Immature natural killer cell (primary cell): ENCODE measurements at regions not wholly inside any gene's neighbourhood (a gene's known extent, or its start where the extent isn't known, plus 50 kb on each side); places are given as distances from the start of the nearest gene placed in this dataset.

ENCODE experiments used
- DNase-seq, 3 donors: peaks; one replicate each; pipeline ENCODE4 v3.0.0; 2022; ENCODE audit warnings: mixed read lengths in 1 of 3
- H3K27ac Mint-ChIP-seq, 6 donors: one replicate each; pipeline ENCODE4 v1.8.0; 2020; ENCODE audit warnings: mixed read lengths in 6 of 6, mild to moderate bottlenecking in 5 of 6, inconsistent platforms in 4 of 6, moderate library complexity in 3 of 6
- H3K27me3 Mint-ChIP-seq, 3 donors: one replicate each; pipeline ENCODE4 v1.8.0; 2020 to 2021; ENCODE audit warnings: low read depth in 3 of 3, mild to moderate bottlenecking in 3 of 3, mixed read lengths in 3 of 3, moderate library complexity in 3 of 3, inconsistent platforms in 1 of 3
- H3K36me3 Mint-ChIP-seq, 3 donors: one replicate each; pipeline ENCODE4 v1.8.0; 2020; ENCODE audit warnings: mixed read lengths in 3 of 3, inconsistent platforms in 2 of 3, mild to moderate bottlenecking in 2 of 3
- H3K4me1 Mint-ChIP-seq, 2 donors: one replicate each; pipeline ENCODE4 v1.8.0; 2020; ENCODE audit warnings: inconsistent platforms in 2 of 2, mild to moderate bottlenecking in 2 of 2, mixed read lengths in 2 of 2, moderate library complexity in 1 of 2
- H3K4me3 Mint-ChIP-seq, 5 donors: one replicate each; pipeline ENCODE4 v1.8.0; 2020; ENCODE audit warnings: mild to moderate bottlenecking in 5 of 5, mixed read lengths in 5 of 5, inconsistent platforms in 3 of 5, moderate library complexity in 3 of 5
- H3K9me3 Mint-ChIP-seq, 6 donors: one replicate each; pipeline ENCODE4 v1.8.0; 2020; ENCODE audit warnings: mild to moderate bottlenecking in 6 of 6, mixed read lengths in 6 of 6, inconsistent platforms in 4 of 6, moderate library complexity in 3 of 6

DNA sequence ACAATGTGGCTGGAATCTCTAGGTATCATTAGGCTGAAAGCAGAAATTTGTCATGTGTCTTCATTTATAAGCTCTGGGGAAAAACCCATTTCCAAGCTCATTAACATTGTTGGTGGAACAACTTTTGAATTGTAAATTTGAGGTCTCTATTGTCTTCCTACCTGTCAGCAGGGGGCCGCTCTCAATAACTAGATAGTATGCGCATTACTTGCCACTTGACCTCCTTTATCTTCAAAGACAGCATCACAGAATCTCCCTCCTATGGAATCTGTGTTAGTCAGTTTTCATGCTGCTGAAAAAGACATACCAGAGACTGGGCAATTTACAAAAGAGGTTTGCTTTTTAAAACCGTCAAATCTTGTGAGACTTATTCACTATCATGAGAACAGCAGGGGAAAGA is 223.1 kb downstream of the CALCRL start:
- no peaks in the 10 kb centered on the region for H3K4me1 Mint-ChIP-seq
- no peak overlapping the region for H3K4me3 Mint-ChIP-seq
- H3K9me3 Mint-ChIP-seq: peaks cover 3 to 35% (median 9%) of the 10 kb centered on the region in 6 donors
- H3K27ac Mint-ChIP-seq: no peak overlapping the region
- peaks cover 0 to 2% (median 0%) of the 10 kb centered on the region in 3 donors for H3K27me3 Mint-ChIP-seq
- H3K36me3 Mint-ChIP-seq: no peaks in the 10 kb centered on the region
- no peak for DNase-seq

DNA sequence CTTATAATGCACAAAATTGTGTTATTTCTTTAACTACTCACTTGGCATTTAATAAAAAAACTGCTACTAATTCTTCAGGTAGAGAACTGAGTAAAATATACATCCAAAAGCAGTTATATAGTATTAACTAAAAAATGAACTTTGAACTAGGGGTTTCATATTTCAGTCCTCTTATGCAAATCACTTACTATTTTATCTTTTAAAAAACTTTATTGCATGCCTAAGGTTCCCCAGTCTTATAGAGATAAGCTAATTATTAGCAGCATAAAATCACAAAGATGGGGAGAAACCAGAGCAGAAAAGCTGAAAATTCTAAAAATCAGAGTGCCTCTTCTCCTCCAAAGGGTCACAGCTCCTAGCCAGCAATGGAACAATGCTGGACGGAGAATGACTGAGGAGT is 228.0 kb downstream of the CALCRL start:
- H3K4me3 Mint-ChIP-seq: no peak overlapping the region
- H3K27ac Mint-ChIP-seq: no peak overlapping the region
- no peaks in the 10 kb centered on the region for H3K36me3 Mint-ChIP-seq
- peaks cover 0 to 2% (median 0%) of the 10 kb centered on the region in 3 donors for H3K27me3 Mint-ChIP-seq
- peaks cover 3 to 34% (median 8%) of the 10 kb centered on the region in 6 donors for H3K9me3 Mint-ChIP-seq
- H3K4me1 Mint-ChIP-seq: no peaks in the 10 kb centered on the region
- no peak for DNase-seq

DNA sequence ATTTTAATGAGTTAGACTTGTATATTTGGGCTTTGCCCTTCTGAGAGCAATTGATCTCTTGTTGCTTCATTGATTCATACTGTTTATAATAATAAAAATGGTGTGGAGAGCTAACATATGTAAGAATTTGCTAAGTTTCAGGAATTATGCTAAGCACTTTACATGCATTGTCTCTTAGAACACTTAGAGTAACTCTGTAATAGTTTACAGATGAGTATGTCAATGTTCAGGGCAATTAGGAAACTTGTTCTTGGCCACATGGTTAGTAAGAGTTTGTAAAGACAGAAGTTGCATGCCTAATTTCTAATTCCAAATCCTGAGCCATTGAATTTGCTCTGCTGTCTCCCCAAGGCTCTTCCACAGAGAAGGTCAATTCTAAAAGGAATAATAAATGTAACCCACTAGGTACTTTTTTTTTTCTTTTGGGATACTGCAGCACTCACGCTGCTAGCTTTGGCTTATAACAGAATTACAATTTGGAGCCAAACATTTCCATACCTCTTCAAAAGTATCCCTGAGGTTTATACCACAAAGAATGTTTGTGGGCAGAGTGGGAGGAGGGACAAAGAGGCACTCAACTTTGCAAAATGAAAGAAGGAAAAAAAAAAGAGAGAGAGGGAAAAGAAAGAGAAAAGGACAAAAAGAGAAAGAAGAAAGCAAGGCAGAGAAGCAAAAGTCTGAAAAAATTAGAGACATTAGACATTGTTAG is 232.4 kb downstream of the CALCRL start:
- no peak for DNase-seq
- Mint-ChIP-seq H3K4me1 (no peaks in the 10 kb centered on the region), H3K36me3 (no peaks in the 10 kb centered on the region), H3K27ac (no peak overlapping the region), H3K9me3 (peaks cover 0 to 34% (median 10%) of the 10 kb centered on the region in 6 donors), H3K4me3 (no peak overlapping the region), H3K27me3 (peaks cover 0 to 2% (median 1%) of the 10 kb centered on the region in 3 donors)

DNA sequence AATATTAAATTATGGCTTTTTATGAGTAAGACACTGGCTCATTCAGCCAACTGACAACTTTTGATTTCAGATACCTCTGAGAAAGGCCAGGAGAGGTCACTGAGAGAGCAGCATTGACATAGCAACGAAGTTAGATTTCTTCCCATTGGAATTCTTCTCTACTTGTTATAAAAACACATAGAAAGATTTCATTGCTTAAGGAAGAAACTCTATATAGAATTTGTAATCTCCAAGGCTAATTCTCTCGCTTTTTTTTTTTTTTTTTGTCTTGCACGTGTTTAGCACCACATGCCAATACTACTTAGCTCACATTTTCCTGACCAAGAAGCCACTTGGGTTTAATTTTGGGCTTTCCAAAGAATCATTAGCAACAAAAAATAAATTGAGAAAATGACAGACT is 233.7 kb downstream of the CALCRL start:
- Mint-ChIP-seq H3K4me3 (no peak overlapping the region), H3K9me3 (peaks cover 7 to 36% (median 15%) of the 10 kb centered on the region in 6 donors), H3K27ac (no peak overlapping the region), H3K27me3 (peaks cover 0 to 2% (median 1%) of the 10 kb centered on the region in 3 donors), H3K4me1 (no peaks in the 10 kb centered on the region), H3K36me3 (no peaks in the 10 kb centered on the region)
- DNase-seq: no peak

DNA sequence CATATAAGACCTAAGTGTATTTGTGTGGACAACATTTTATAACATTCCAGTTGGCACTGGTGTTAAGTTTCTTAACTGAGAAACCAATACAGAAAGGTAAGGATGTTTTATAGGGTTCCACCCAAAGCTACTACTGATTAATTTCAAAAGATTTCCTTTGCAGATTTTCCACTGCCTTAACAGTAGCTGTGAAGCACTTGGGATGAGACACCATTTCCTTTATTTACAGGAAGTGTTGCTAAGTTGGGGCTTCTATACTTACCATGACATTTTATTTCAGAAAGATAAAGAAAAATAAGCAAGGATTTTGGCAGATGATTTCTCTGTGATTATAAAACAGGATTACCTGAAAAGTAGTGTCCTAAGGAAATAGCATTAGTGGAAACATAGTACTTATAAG is 234.3 kb downstream of the CALCRL start:
- no peaks in the 10 kb centered on the region for H3K4me1 Mint-ChIP-seq
- H3K4me3 Mint-ChIP-seq: no peak overlapping the region
- no peak for DNase-seq
- H3K27me3 Mint-ChIP-seq: peaks cover 0 to 2% (median 1%) of the 10 kb centered on the region in 3 donors
- H3K36me3 Mint-ChIP-seq: no peaks in the 10 kb centered on the region
- peaks cover 7 to 41% (median 19%) of the 10 kb centered on the region in 6 donors for H3K9me3 Mint-ChIP-seq
- H3K27ac Mint-ChIP-seq: no peak overlapping the region

DNA sequence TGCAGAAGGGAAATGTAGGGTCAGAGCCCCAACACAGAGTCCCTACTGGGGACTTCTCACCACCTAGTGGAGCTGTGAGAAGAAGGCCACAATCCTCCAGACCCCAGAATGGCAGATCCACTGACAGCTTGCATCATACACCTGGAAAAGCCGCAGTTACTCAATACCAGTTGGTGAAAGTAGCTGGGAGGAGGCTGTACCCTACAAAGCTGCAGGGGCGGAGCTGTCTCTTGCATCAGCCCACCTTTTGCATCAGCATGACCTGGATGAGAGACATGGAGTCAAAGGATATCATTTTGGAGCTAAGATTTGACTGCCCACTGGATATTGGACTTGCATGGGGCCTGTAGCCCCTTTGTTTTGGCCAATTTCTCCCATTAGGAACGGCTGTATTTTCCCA is 237.3 kb downstream of the CALCRL start:
- Mint-ChIP-seq H3K27ac (no peak overlapping the region), H3K36me3 (no peaks in the 10 kb centered on the region), H3K9me3 (peaks cover 8 to 34% (median 19%) of the 10 kb centered on the region in 6 donors), H3K4me3 (no peak overlapping the region), H3K4me1 (no peaks in the 10 kb centered on the region), H3K27me3 (peaks cover 0 to 2% (median 1%) of the 10 kb centered on the region in 3 donors)
- no peak for DNase-seq

DNA sequence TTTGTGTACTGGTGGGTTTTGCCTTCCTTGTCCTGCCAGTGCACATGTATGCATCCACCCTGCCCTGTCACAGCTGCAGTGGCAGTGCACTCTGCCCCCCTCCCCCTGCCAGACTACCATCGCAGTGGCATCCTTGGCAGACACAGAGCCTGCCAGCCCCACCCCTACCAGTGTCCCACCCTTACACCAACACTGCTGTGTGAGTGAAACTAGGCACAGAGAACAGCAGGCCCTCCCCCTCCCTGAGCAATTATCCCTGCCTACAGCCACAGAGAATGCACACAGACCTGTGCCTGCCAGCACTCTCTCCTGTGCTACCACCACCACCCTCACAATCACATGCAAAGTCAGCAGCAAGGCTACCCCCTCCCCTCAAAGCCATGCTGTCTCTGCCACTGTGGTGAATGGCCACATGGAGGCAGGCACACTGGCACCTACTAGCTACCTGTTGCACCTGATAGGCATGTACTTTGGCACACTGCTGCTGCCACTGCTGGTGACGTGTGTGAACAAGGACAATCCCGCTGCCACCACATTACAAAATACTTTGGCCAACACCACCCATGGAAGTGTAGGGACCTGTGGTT is 239.8 kb downstream of the CALCRL start:
- Mint-ChIP-seq H3K4me1 (no peaks in the 10 kb centered on the region), H3K36me3 (no peaks in the 10 kb centered on the region), H3K9me3 (peaks cover 12 to 32% (median 21%) of the 10 kb centered on the region in 6 donors), H3K27me3 (peaks cover 0 to 4% (median 1%) of the 10 kb centered on the region in 3 donors), H3K4me3 (no peak overlapping the region), H3K27ac (no peak overlapping the region)
- DNase-seq: no peak

DNA sequence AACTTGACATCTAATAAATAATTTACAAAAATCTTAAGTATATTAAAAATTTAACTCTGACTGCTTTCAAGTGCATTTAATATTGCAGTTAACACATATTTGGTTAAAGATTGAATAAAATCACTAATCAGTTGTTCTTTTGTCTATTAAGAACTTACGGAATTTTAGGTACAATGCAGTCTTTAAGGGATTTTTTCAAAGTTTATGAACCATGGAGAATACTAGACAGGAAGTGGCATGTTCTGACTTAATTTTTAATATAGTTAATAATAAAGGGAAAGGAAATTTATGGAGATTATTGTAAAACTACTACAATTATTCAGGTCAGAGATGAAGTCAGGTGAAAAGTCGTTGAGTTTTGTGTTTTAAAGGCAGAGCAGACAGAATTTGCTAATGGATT is 240.9 kb downstream of the CALCRL start:
- Mint-ChIP-seq H3K36me3 (no peaks in the 10 kb centered on the region), H3K4me1 (no peaks in the 10 kb centered on the region), H3K4me3 (no peak overlapping the region), H3K9me3 (peaks cover 12 to 33% (median 19%) of the 10 kb centered on the region in 6 donors), H3K27ac (no peak overlapping the region), H3K27me3 (peaks cover 0 to 2% (median 1%) of the 10 kb centered on the region in 3 donors)
- no peak for DNase-seq

DNA sequence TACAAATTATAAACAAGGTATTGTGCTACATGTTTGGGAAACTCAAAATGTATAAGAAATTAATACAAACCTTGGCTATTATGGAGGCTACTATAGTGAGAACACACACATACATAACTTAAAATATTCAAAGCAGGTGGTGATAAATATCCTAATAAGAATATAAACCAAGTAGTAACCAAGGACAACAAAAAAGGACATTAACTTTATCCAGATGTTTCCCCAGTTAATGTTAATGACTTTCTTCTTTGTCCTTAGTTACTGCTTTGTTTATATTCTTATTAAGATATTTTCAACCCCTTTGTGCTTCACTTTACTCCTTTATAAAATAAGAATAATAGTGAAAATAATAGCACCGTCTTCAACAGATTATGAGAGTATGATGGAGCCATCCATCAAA is 241.6 kb downstream of the CALCRL start:
- H3K9me3 Mint-ChIP-seq: peaks cover 12 to 34% (median 16%) of the 10 kb centered on the region in 6 donors
- DNase-seq: no peak
- H3K27me3 Mint-ChIP-seq: peaks cover 0 to 2% (median 1%) of the 10 kb centered on the region in 3 donors
- no peak overlapping the region for H3K4me3 Mint-ChIP-seq
- no peaks in the 10 kb centered on the region for H3K4me1 Mint-ChIP-seq
- H3K36me3 Mint-ChIP-seq: no peaks in the 10 kb centered on the region
- no peak overlapping the region for H3K27ac Mint-ChIP-seq

DNA sequence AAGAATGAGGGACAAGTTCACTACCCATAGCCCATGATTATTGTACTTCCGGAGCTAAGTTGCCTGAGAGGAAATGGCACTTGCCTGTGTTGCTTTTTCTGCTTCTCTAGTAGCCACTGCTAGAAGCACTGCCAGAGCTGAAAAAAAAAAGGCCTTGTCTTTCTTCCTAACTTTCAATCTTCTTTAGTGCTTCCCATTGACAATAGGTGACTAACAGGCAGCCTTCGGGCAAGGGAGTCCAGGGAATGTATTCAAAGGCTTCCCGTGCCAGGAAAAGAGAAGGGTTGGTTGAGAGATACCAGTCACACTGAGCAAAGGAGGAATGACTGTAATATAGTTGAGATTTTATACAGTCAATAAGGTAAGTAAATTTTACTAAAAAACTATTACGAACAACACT is 242.0 kb downstream of the CALCRL start:
- Mint-ChIP-seq H3K27me3 (peaks cover 0 to 2% (median under 1%) of the 10 kb centered on the region in 3 donors), H3K27ac (no peak overlapping the region)

DNA sequence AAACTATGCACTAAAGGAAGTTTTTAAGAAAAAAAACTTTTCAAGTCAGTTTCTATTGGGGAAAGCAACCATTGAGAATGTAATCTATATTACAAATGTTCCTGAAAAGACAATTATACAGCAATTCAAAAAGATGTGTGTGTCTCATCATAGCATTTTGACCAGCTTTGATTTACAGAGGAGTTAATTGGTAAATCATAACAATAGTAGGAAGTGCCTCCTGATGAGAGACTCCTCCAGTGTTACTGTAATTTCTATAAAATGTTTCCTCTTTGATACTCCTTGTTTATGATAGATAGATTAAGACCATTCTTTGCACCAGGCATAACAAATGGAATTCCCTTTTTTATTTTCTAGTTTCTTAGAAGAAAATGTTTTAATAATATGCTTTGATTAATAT is 249.9 kb downstream of the CALCRL start:
- Mint-ChIP-seq H3K27me3 (no peaks in the 10 kb centered on the region), H3K27ac (no peak overlapping the region), H3K9me3 (peaks cover 0 to 26% (median 7%) of the 10 kb centered on the region in 6 donors), H3K4me3 (no peak overlapping the region), H3K36me3 (no peaks in the 10 kb centered on the region), H3K4me1 (no peaks in the 10 kb centered on the region)
- DNase-seq: no peak

More for the DNA sequence above, 242.0 kb downstream of the CALCRL start:
- DNase-seq: no peak
- peaks cover 11 to 38% (median 14%) of the 10 kb centered on the region in 6 donors for H3K9me3 Mint-ChIP-seq
- no peaks in the 10 kb centered on the region for H3K4me1 Mint-ChIP-seq
- H3K4me3 Mint-ChIP-seq: no peak overlapping the region
- H3K36me3 Mint-ChIP-seq: no peaks in the 10 kb centered on the region

DNA sequence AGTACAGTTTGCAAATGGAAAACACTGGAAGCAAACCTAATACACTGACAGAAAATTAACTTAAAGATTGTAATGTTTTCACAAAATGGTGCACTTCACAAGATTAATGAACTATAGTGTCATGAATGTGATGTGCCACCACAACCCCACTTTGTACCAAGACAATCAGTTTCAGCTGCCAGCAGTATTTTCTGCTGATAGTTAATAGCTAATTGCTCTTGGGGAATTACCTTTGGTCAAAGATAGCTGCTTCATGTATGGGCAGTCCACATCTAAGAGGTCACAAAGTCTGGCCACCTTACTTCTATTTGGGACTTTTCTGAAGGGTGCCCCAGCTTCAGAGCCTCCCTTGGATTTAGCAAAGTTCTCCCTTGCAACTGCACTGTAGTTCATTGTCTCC is 254.0 kb downstream of the CALCRL start:
- no peak for DNase-seq
- Mint-ChIP-seq H3K4me3 (no peak overlapping the region), H3K4me1 (no peaks in the 10 kb centered on the region), H3K27ac (no peak overlapping the region), H3K36me3 (no peaks in the 10 kb centered on the region), H3K27me3 (no peaks in the 10 kb centered on the region), H3K9me3 (peaks cover 0 to 5% (median 1%) of the 10 kb centered on the region in 6 donors)

DNA sequence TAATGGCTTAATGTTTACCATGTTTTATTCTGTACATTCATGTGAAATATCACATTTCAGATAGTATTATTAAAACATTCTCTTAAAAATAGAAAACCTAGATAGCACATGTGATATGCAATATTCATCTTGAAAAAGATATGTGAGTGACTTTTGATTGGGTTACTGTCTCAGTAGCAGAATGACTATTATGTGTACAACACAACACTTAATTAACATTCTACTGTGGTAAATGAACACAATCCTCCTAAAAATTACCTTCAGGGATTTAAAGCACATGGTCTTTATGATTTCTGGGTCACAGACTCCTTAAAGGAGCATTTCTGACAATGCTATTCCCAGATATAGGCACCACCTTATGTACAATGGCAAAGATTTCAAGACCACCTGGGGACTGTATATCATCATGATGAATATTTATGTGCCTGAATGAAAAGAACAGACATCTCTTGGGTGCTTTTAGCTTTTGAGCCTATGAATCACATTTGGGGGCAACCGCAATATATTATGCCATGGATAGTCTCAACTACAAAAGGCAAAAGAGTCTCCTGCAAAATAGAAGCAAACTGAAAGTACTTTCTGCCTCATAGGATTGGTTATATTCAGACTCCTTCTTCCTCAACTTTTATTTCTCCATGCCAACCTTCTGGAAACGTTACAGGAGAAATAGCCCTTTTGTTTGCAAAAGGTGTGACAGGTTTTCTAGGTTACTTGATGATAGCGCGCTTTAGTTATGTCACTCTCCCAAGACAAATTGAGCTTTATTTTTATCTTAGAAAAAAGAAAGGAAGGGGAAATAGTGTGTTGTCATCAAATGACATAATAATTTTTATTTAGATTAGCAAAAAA is 259.0 kb downstream of the CALCRL start:
- Mint-ChIP-seq H3K27me3 (no peaks in the 10 kb centered on the region), H3K27ac (no peak overlapping the region), H3K36me3 (no peaks in the 10 kb centered on the region), H3K9me3 (peaks cover 0 to 10% (median 7%) of the 10 kb centered on the region in 6 donors), H3K4me3 (no peak overlapping the region), H3K4me1 (no peaks in the 10 kb centered on the region)
- no peak for DNase-seq

DNA sequence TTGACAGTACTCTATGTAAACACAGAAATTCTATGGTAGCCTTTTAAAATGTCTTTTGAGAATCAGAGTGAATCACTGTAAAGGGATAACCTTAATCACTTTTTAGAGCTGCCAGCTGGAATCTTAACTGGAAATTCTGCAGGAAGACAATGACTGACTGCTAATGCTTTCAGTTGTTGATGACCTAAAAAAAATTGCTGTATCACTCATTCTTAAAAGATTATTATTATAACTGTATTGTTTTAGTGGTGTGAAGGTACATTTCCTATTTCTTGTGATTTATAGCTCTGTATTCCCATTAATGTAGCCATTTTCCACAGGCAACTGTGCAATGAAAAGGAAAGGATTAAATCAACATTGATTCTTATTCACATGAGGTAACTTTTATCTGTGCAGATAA is 260.5 kb downstream of the CALCRL start:
- Mint-ChIP-seq H3K4me1 (no peaks in the 10 kb centered on the region), H3K4me3 (no peak overlapping the region), H3K27me3 (no peaks in the 10 kb centered on the region), H3K36me3 (no peaks in the 10 kb centered on the region), H3K27ac (no peak overlapping the region), H3K9me3 (peaks cover 0 to 12% (median 8%) of the 10 kb centered on the region in 6 donors)
- no peak for DNase-seq
